NCI-H2196 treated with DMSO at 0.1 percent for 48 hours (cell line): ENCODE measurements at regions not wholly inside any gene's neighbourhood (a gene's known extent, or its start where the extent isn't known, plus 50 kb on each side); places are given as distances from the start of the nearest gene placed in this dataset.
A peak's percentile ranks its signal among the peaks of the same experiment; 100 is the strongest.

Experiments used
- DNase-seq: peaks from one replicate; lab custom pipeline; 2025; ENCODE audit not compliant: unreplicated experiment; lab: John Stamatoyannopoulos, UW

DNA sequence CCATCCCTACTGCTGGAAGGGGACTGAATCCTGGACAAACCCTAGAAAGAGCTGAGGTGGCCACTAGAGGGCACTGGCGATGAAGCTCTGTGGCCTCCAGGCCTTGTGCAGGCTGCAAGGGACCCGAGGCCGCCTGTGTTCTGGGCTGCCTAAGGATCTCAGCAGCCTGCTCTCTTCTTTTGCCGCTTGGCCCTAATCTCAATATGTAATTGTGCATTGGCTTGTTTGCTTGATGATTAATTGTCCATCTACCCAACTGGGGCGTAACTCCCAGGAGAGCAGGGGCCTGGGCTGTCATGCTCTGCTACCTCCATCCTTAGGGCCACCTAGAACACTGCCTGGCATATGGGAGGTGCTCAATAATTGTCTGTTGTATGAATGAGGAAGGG is 73.8 kb downstream of the SYNE3 start:
- DNase-seq, result peak; percentile 35

DNA sequence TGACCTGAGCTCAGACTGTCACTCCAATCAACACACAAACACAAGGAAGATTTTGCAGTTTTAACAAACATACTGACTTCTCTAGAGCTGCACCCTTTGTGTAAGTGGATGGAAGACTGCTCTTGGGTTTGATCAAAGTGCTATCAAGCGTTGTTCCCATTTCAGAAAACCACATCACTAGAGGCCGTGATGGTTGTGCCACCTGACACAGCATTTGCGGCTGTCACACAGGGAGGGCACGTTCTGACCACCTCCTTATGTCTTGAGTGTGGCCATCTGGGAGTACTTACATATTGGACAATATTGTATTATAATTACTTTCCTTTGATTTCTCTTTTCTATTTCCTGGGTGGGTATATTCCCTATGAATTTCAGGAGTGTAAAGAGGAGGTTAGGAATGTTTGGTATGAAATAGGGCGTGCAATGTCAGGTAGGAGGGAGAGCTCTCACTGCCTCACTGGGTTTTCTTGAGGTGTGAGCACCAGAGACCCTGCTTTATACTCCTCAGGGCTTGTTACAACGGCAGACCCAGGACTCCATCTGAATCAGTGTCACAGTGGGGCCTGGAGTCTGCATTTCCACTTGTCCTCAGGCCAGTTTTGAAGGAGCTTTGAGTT is 74.3 kb downstream of the SYNE3 start:
- DNase-seq, result no peak

DNA sequence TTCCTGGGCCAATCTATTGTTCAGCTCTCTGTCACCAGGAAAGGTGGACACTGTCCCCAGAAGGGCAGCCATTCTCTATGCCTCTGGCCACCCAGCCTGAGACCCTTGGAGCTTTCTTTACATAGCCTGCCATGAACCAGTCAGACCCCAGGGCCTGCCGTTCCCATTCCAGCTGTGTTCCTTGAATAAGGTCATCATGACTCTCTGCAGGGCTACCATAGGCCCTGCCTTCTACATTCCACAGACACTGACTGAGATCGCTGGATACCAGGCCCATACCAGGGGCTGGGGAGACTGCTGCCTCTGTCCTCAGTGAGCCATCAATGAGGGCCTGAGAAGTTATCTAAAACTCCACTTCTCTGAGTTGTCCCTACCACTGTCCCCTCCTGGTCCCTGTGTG is 75.5 kb downstream of the SYNE3 start:
- no peak for DNase-seq

DNA sequence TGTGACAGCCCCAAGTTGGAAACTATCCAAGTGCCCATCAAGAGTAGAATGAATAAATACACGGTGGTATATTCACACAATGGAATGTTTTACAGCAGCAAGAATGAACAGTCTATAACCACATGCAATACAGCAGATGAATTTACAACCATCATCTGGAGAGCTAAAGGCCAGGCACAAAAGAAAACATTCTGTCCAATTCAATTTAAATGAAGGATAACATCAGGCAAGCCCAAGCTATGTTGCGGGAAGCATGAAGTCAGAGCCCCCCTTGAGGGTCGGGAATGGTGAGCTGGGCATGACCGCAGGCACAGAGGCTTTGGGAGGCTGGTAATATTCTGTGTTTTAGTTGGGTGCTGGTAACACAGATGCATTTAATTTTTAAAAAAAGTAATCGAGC is 76.0 kb downstream of the SYNE3 start:
- no peak for DNase-seq

DNA sequence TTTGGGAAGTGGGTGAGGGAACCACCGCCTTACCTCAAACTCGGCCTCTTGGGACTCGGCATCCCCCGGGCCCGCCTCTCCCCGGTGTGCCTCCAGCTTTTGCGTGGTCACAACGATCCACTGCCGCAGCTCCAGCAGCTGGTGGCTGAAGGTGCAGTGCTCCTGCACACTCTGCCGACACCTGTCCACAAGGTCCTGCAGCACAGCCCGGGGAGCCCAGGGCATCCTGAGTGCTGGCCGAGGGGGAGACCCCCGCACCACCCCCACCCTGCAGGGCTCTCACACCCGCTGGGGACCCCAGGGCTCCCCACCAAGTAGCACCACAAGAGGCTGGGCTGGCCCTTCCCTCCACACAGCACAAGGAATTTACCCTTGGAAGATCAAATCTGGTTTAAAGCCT is 76.6 kb downstream of the SYNE3 start:
- no peak for DNase-seq

DNA sequence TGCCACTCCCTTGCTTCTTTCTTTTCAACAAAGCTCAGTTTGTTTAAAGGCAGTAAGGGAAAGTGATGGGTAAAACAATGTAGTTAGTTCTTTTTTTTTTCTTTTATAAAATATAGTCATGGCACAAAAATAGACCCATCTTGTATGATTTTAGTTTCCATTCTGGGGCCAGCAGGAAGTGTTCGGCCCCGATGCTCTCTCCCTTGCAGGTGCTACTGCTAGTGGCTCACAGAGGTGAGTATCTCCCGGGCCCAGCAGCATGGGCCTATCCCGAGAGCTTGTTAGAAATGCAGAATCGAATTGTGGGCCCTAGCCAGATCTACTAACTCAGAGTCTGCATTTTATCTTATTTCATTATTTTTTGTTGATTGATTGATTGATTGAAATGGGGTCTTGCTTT is 78.7 kb downstream of the SYNE3 start:
- DNase-seq, result no peak

DNA sequence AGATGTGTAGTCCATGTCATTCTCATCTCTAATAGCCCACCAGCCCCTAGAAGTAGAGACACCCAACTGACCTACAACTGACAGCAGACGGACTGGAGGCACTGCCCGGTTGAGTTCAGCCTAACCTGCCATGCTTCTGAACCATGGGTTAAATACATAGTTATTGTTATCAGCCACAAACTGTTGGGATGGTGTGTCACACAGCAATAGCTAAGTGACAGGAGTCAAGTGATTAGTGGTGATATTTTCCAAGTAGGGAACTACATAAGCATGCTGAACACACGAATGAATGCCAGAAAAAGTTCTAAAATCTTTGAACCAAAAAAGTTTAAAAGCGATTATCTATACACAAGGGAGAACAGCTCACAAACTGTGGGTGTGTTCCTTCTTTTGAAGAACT is 80.1 kb downstream of the SYNE3 start:
- DNase-seq, result no peak

DNA sequence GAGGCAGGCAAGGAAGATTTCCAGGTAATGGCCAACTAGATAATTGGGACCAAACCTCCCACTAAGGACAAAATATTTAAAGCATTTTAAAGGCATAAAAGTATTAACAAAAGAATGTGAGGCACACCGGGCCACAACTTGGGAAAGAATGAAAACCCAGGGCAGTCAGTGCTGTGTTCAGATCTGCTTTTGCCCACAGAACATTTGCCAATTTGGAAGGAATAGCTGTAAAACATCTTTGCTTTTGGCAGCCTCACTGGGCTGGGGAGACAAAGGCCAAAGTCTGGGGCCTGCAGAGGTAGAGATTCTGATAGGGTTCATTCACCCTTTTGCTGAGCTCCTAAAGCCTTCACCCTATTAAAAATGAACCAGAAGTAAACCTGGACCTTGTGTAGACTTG is 82.3 kb downstream of the SYNE3 start:
- no peak for DNase-seq

DNA sequence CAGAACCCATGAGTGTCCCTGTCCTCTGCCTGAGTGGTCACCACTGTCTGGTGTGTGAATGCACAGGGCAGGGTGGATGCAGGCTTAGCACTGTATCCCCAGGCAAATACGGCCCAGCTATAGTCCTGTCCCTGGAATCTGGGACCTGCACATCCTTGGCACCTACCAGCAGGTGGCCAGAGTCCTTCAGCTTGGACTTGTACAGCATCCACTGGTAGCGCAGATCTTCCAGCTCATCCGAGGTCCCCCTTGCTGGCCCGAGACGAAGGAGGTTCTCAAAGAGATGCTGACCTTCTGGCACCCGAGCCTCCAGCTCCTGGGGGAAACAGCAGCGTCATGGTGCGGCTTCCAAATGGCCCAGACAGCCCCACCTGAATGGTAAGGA is 83.4 kb downstream of the SYNE3 start:
- DNase-seq, result no peak

DNA sequence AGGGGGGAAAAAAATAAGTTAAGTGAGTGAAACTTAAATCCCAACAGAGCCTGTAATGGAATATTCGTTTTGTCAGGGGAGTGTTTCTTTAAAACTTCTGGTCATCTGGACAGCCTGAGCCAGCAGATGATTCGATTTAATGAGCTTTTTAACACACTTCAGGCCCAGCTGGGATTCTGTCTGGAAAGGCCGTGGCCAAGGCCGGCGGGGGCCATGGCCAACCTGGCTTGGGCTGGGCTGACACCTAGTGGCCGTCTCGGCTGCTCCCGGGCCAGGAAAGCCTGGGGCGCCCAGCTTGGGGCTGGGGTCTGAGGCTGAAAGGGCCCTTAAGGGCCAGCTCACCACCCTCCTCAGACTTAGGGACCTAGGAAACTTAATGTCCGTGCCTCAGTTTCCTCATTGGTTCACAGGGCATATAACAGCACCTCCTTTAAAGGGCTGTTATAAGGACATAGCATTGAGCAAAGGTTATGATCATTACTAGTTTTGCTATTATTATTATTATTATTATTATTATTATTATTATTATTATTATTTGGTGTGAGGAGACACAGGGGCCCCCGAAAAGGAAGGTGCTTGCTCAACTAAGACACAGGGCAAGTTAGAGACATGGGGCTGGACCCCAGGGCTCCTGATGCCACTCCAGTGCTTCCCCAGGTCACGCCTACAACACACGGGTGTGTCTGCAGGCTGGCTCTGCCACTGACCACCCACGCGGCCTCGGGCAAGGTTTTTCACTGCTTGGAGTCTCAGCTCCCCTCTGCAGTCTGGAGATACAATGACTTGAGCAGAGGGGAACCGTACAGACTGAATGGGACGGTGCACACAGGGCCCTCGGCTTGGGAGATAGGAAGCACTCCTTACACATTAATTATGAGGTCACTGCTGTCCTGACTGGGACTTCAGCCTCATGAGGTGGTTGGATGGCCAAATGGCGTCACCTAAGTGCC is 84.0 kb downstream of the SYNE3 start:
- DNase-seq, result no peak

DNA sequence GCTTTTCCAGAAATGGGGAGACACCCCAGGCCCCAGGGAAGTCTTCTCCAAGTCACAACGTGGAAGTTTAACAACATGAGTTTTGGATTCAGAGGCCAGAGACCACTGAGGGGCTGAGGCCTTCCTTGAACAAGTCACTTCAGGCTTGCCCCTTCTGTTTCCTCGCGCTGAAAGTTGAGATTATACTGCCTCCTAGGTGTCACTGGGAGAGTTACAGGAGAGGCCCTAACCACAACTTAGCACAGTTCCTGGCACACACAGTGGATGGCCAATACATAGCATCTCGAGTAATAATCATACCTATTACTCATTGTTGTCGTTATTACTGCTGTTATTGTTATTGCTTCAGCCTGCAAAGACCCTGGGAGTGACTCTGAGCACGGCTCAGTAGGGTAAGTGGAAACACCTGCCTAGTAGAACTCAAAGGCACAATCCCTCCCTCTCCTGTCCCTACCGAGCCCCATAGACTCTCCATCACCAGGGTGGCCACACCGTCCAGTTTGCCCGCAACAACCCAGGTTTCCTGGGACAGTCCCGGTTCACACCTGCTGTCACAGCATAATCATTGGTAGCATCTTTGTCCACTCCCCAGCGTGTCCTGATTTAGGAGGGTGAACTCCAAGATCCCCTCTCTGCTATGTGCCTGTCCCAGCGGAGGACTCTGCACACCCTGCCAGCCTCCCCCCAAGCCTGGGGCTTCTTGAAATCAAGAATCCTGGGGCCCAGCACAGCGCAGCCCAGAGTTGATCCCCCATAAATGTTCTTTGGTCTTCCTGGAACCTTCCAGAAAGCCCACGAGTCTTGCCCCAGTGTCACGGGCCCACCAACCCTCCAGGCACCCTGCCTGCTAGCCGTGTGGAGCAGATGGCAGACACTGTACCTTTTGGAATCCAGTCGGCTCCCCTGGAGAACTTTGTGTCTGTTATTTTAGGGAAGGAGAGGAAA is 85.0 kb downstream of the SYNE3 start:
- no peak for DNase-seq

DNA sequence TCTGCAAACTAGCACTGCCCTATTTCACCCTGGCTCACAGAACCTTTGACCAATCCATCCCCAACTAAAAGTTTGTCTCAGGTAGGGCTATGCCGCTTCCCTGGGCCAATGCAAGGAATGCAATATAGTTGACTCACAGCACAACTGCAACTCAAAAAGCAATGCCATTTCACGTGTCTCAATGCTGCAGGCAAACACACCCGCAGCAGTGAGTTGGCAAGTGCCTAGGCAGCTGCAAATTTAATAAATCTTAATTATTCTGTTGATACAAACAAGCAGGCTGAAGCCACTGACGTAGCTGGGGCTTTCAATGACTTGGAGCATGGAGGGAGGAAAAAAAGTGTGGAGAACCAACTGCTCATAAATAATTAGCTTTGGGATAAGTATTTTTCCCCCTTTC is 87.9 kb downstream of the SYNE3 start:
- no peak for DNase-seq

DNA sequence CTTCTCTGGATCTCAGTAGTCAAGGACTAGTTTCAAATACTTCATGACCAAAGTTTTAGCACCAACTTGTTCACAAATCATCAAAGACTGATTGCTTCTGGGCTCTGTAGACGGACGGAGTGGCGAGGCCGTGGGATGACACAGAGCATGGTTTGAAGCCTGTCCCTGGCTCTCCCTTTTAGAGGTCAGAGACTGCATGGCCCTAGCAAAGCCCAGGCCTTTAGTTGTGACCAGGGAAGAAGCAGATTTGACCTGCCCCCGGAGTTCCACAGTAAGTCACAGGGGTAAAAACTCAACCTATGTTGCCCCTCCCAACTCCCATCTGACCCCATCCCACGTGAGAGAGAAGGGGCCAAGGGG is 90.4 kb downstream of the SYNE3 start:
- DNase-seq, result no peak

DNA sequence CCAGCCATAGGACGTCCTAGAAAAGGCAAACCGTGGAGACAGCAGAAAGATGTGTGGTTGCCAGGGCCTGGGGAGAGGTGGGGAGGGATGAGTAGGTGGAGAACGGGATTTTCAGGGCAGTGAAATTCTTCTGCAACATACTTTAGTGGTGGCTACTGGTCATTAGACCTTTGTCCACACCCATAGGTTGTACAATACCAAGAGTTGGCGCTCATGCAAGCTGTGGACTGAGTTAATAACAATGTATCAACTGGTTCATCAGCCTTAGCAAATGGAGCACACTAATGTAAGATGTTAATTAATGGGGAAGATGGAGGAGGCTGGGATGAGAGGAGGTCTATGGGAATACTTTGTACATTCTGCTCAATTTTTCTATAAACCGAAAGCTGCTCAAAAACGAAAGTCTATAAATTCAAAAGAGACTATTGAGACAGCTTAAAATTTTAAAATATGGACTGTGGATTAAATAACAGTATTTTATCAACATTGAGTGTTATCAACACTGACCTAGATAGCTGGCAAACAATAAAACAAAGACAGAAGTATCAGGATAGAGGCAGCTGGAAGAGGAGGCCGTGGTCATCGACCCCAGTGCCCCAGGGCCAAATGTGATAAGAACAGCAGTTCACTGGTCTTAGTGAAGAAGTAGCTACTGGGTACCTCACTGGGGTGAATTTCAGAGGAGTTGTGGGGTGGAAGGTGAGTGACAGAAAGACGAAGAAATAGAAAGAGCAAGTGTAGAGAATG is 90.9 kb downstream of the SYNE3 start:
- DNase-seq, result no peak

DNA sequence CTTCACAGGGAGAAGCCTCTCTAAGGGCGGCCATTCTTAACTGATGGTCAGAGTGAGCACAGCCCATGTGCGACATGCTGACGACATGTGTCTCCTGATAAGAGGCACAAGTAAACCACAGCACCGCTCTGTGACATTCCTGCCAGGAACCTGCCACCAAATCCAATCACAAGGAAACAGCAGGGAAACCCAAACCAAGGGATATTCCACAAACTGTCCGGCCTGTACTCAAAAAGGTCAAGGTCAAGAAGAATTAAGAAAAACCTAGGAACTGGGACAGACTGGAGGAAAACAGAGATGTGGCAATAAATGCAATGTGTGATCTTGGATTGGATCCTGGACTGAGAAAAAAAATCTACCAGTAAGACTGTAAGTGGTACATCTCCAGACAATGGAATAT is 91.9 kb downstream of the SYNE3 start:
- DNase-seq, result no peak

DNA sequence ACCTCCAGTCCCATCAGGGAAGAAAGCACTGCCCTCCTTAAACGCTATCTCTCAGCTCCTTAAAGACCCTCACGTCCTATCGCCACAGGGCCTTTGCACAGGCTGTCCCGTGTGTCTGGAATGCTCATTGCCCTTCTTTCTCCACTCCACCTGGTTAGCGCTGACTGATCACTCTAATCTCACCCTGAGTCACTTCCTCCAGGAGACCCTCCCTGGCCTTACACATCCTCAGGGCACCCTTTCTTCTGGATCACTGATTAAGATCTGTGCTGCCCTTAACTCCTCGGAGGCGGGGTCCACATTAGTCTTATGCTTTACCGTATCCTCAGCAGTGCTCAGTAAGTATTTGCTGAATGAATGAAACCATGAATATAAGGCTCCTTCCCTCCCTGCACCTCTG is 94.7 kb downstream of the SYNE3 start:
- DNase-seq, result no peak

DNA sequence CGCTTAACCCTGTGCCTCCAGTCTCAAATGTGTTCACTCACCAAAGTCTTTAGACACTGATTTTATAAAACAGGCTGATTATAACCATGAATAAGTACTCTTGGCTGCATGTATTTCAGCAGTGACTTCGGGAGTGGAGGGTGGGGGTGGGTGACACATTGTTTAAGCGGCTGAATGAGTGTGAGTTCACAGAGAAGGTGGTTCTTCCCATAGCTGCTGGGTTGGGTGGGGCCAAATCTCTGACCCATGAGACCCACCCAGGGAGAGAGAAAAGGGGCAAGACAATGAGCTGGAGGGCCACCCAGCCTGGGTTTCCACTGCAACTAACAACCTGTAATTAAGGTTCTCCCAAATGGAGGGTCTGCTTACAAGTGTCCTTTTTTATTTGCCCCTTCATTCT is 96.4 kb downstream of the SYNE3 start:
- DNase-seq, result no peak

DNA sequence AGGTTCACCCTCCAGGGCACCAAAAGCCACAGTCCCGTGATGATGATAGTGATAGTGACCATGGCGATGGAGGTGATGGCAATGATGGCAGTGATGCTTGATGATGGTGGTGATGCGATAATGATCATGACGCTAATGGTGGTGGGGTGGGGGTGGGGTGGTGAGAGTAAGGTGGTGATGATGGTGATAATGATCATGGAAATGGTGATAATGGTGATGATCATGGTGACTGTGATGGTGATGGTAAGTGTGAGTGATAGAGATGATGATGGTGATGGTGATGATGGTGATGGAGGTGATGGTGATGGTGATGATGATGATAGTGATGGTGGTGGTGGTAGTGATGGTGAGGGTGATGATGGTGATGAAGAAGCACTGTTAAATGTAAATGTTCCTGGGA is 96.9 kb downstream of the SYNE3 start:
- DNase-seq, result no peak

DNA sequence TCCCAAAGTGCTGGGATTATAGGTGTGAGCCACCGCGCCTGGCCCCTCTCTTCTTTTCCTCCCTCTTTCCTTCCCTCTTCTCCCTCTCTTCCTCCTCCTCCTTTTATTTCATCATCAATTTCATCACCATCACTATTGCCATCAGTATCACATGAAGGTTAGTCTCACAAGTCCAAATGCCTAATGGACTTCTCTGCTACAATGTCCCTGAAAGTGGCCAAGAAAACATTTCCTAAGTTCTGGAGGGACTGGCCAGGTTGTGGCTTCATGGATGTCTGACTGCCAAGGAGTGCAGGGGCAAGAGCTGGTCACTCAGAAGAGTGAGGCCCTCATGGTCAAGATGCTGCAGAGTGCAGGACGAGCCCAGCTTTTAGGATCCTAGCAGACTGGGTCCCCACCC is 97.6 kb downstream of the SYNE3 start:
- DNase-seq, result no peak

DNA sequence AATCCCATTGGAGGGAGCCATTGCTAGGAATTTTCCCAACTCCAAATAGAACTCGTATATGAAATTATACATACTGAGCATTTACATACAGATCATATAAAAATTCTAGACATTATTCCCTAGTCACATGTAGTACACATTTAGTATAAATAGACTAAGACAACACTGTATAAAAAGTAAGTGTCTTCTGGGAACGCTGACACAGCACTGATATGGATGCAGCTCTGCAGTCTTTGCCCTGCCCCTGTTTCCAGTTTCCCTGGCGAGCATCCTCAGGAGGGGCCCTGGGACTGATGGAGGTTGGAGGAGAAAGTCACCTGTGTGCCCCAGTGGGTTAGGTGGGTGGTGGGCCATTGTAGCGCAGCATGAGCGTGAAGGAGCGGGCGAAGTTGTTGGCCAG is 97.8 kb upstream of the CLMN start:
- DNase-seq, result no peak

DNA sequence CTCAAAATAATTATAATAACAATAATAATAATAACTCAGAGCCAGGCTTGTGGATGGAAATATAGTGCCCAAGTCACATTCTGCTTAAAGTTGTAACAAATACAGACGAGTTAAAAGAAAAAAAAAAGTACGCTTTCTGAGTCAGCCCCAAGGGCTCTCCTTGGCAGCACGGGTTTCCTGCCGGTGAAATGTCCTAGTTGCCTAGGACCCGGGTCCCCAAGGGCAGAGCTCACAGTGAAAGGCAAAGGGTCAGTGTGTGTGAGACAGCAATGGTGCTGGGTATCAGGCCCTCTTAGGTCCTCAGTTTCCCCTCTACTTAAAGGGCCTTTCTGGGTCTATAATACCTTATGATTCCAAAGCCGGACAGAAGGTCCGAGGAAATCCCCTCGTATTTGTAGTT is 96.3 kb upstream of the CLMN start:
- DNase-seq, result no peak
